Stimulated activated CD8-positive, alpha-beta memory T cell treated with anti-CD3 and anti-CD28 coated beads, Interleukin-7, amount 100 ng/mL, for 4 hours (primary cell): ENCODE measurements at regions not wholly inside any gene's neighbourhood (a gene's known extent, or its start where the extent isn't known, plus 50 kb on each side); places are given as distances from the start of the nearest gene placed in this dataset.
"Not testable (repeated sequence)": the region's sequence is repeated elsewhere in the genome, so short reads cannot be mapped to it uniquely, and the experiment has no call there.

Source experiments
- DNase-seq, 2 donors: peaks; one replicate each; pipeline ENCODE4 v3.0.0-alpha.2; 2020; ENCODE audit warnings: low read depth in 2 of 2

- DNase-seq, result no peak
These were observed 135.5 kb downstream of the CEMIP2 start for GRCh38 chr9:71632776-71633175.

GRCh38 chr9:71630377-71630995, 137.8 kb downstream of the CEMIP2 start:
- DNase-seq, result no peak

DNA sequence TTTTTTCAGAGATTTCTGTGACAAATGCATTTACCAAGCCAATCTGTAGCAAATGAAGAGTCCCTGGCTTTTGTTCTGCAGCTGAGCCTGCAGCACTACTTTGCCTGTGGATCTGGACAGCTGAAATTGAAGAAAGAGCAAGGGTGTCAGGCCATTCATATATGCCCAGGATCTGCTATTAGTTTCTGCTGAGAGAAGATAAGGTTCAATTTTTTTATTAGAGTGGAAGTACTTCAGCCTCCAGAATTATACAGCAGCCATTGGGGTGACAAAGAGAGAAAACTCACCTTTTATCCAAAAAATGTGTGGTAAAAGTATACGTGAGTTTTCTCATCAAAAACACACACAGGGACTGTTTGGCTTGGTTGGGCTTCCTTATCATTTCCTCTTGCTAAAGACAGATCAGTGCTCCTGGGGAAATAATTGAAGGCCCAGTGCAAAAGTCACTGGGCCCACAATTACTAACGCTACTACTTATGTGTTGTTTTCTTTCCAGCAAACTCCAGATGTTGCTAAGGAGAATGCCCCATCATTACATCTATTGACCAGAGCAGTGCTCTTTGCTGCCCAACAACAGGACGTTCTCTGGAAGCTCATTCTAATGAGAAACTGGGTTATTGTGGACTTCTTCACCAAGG, 138.6 kb downstream of the CEMIP2 start:
- no peak for DNase-seq

DNA sequence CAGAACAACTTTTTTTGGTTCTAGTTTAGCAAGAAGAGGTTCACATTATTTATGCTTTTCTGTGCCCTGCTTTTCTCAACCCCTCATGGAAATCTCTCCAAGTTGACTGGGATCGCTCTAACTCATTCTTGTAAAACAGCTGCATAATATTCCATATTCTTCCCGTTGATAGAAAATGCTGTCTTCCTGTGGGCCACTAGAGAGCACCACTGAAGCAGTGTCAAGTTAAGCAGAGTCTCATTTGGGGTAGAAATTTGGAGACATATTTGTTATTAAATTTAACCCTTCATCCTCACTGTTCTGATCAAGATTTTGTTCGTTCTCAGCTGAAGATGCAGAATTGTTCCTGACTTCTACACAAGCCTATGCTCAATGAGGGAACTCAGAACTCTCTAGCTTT, 140.1 kb downstream of the CEMIP2 start:
- DNase-seq, result no peak

- DNase-seq, result no peak
These were observed 140.8 kb downstream of the CEMIP2 start for GRCh38 chr9:71627537-71627936.

- no peak for DNase-seq
These were observed 141.9 kb downstream of the CEMIP2 start for GRCh38 chr9:71626395-71626794.

DNA sequence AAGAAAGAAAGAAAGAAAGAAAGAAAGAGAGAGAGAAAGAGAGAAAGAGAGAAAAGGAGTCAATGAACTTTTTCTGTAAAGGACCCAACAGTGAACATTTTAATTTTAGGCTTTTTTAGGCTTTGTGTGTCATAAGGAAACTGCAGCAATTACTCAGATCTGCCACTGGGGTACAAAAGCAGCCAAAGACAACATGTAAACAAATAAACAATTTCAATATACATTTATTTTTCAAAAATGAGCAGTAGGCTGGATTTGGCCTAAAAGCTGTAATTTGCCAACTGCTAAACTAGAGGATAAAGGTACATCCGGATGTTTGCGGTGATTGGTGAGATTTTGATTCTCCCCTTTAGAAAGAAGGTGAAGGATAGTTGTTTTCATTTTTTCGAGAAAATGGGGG, 143.6 kb downstream of the CEMIP2 start:
- no peak for DNase-seq

DNA sequence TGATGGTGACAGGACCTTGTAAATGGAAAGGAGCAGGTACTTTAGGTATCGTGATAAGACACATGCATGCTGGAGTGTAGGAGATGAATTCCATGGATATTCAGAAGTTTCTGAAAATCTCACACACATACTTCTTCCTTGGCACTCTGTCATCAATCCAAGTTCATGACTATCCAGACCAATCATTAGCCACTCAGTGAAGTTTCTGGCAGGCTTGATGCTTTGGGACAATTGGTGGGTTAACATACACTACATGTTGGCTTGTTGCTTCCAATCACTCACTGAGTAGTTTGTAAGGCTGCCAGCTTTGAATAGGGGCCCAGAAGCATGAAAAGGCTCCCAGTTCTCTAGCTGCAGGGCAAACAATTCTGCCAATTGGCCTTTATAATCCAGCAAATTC, 147.6 kb downstream of the CEMIP2 start:
- no peak for DNase-seq

DNA sequence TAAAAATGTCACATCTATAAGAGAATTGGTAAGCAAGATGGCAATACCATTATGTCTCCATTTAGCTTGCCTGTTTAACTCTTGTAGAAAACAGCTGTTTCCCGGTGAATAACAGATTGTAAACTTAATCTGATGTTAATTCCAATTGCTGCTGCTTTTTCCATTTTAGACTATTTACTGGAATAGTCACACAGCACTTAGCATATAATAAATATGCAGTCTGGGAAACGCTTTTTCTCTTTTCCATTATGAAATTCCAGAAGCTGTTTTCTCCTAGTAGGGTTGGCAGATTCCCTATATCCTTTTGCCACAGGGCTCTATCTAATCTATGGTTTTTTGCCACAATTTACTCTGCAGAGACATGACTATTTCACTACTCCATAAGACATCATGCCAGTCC, 148.0 kb downstream of the CEMIP2 start:
- DNase-seq, result no peak

GRCh38 chr9:71619926-71620325, 148.4 kb downstream of the CEMIP2 start:
- no peak for DNase-seq

DNA sequence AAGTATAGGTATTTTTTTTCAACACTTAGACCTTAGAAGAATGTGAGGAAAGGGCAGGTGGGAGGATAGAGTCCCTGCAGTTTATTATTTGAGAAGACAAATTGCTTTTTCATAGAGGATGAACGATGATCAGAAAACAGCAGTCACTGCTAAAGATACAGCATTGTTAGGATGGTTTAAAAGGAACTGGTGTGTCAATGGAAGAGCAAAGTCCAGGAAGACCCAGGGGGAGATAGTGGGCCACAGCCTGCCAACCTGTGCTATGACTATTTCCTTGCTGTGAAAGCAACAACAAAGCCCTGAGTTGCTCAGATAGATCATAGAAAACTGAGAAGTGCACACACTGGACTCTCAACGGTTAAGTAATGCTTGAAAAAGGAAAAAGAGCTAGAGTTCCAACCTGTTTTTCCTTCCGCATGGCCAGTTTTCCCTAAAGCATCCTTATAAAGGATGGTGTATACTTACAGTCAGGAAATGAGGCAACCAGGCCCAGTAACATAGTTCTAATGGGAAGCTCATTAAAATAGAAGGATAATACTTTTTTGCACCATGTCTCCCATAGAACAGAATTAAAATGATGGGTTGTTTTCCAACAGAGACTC, 153.8 kb downstream of the CEMIP2 start:
- DNase-seq, result no peak

- no peak for DNase-seq
These were observed 155.4 kb downstream of the CEMIP2 start for GRCh38 chr9:71612889-71613288.

DNA sequence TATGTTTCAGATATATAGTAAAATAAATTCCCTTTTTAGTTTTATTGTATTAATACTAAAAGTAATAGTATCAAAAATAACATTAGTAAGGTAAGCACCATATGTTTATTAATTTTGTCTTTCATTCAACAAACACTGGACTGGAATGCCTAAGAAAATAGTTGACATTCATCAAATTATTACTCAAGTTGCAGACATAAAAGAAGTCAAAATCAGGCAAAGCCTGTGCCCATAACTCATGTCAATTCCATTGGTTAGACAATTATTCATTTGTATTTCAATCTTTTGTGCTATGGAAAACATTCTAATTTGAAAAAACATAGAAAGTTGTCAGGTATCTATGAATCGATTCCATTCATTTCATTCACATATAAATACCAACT, 158.9 kb downstream of the CEMIP2 start:
- DNase-seq, result no peak

DNA sequence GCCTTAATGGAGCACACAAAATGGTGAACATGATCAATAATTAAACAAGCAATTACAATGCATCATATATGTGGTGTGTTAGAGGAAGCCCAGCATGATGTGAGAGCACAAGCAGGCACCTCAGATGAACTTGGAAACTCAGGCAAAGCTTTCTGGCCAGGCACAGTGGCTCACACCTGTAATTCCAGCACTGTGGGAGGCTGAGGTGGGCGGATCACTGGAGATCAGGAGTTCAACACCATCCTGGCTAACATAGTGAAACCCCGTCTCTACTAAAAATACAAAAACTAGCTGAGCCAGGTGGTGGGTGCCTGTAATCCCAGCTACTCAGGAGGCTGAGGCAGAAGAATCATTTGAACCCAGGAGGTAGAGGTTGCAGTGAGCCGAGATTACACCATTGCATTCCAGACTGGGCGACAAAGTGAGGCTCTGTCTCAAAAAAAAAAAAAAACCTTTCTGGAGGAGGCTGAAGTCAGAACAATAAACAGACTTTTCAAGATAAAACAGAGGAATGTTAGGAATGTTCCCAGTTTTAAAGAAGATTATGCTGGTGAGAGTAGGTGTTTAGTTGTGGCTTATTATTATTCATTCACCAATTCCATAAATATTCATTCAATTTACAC, 159.4 kb downstream of the CEMIP2 start:
- no peak for DNase-seq

- no peak for DNase-seq
These were observed 160.3 kb downstream of the CEMIP2 start for GRCh38 chr9:71608021-71608420.

DNA sequence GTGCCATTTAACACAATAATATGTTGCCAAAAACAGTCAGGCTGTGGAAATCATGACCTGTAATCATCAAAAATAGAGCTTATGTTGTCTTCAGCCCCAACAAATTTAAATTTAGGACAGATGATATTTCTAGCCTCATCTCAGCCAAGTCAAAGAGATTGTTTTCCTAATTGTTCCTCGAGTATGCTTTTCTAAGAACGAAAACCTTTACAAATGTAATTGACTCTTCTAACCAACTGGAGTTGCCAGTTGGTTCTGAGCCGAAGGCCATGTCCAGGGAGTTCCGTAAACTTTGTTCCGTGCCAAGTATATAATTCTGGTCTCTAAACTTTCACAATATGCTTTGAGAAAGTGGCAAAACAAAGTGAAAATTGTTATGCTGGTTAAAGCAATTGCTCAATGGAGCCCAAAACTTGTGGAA, 160.8 kb downstream of the CEMIP2 start:
- no peak for DNase-seq

- DNase-seq, result peak; percentile 67 to 73
These were observed 163.9 kb downstream of the CEMIP2 start for GRCh38 chr9:71604197-71605063.

DNA sequence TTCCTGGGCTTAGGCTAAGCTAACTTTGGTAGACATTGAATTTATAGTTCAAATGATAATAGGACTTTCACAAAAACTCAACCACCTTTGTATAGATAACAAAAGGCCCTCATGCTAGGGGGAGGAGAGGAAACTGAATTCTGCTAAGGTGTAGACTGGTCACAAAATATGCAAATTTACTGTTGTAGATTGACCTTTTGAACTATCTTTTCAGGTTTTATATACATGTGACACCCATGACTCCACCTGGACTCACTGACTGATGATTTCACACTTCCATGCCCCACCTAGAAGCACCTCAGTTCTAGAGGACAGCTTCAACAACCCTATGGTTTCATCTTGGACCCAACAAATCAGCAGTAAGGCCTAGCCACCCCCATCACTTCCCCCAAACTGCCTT, 165.7 kb downstream of the CEMIP2 start:
- no peak for DNase-seq

DNA sequence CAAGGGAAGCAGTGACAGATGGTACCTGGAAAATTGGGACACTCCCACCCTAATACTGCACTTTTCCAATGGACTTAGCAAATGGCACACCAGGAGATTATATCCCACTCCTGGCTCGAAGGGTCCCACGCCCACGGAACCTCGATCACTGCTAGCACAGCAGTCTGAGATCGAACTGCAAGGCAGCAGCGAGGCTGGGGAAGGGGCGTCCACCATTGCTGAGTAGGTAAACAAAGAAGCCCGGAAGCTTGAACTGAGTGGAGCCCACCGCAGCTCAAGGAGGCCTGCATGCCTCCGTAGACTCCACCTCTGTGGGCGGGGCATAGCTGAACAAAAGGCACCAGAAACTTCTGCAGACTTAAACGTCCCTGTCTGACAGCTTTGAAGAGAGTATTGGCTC, 172.6 kb downstream of the CEMIP2 start:
- not testable (repeated sequence) for DNase-seq

DNA sequence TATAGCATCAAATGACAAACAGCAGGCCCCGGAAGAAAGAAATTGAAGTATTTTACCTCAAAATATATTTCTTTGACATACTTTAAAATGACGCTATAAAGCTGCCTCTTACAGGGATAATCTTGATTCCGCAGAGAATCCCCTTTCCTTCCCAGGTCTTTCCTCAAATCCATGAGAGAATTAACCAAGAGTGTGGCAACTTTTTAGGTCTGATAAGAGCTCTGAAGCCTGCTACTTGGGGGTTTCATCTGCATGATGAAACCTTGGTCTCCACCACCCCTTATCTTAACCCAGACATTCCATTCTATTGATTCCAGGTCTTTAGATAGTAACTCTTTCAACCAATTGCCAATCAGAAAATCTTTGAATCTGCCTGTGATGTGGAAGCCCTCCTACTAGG, 173.8 kb downstream of the CEMIP2 start:
- DNase-seq, result no peak

DNA sequence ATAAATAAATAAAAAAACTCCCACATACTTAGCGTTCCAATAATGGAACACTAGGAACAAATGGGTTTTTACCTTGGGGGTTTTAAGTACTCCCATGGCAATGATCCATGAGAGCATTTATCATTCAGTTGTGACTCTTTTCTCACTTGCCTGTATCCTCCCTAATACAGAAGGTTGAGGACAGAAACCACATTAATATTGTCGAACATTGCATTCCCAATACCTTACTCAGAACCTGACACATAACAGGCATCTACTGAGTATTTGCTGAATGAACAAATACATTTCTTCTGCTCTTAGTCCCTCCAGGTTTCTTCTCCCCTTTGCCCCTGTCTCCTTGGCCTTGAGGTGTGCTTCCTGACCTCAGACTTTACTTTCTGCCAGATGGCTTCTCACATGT, 175.9 kb downstream of the CEMIP2 start:
- DNase-seq, result no peak

GRCh38 chr9:71590362-71590761, 178.0 kb downstream of the CEMIP2 start:
- DNase-seq, result no peak
